ENCODE measurements at regions not wholly inside any gene's neighbourhood (a gene's known extent, or its start where the extent isn't known, plus 50 kb on each side); places are given as distances from the start of the nearest gene placed in this dataset.

GRCh38 chr3:31008994-31009393 lies 114.5 kb upstream of the GADL1 start:
- no peak for DNase-seq

DNA sequence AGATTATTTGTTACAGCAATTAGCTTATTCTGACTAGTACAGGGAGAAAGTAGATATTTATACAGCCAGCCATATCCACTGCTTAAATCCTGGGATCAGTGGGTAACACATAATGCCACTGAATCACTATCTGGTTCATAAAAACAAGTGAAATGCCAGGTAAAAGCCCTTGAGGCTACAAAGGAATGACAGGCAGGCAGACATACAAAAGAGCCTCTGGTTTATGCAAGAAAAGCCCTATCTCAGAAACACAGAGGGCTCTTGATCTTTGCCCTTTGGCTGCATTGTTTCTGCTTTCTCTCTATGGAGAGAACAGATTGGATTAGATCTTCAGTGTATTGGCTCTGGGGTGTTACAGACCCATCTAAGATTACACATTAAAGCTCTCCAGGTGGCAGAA lies 115.4 kb upstream of the GADL1 start:
- DNase-seq = no peak

GRCh38 chr3:31010491-31010890 lies 116.0 kb upstream of the GADL1 start:
- no peak for DNase-seq

DNA sequence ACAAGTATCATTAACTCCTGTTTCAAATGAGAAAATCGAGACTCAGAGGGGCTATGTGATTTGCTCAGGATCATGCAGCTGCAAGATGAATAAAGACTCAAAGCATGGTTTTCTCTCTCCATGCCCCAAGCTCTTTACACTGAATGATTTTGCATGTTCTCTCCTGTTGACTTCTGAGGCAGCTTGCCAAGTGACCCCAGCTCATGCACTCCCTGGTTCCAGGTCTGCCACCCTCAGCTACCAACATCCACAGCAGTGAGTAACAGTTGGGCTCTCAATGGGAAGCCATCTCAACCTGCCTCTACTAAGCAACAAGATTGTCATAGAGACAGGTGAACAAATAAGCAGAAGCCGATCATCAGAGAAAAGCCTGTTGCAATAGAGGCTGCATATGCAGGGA lies 116.9 kb upstream of the GADL1 start:
- peak; percentile 83 for DNase-seq

- no peak for DNase-seq
Measured at GRCh38 chr3:31013090-31013489, 118.6 kb upstream of the GADL1 start.

DNA sequence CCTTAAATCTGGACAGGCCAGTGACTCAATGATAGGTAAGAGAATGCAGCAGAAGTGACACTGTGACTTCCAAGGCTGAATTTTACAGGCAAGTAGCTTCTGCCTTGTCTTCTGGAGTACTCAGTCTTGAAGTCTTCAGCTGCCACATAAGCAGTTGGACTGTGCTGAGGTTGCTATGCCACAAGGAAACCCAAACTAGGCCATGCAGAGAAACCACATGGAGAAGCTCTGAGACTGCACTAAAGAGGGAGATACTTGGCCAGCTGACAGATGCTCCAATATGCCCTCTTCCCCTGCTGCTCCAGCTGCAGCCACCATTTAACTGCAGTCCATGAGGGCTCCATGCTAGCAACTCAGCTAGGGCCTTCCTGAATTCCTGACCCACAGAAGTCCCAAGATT lies 119.4 kb upstream of the GADL1 start:
- DNase-seq = no peak

DNA sequence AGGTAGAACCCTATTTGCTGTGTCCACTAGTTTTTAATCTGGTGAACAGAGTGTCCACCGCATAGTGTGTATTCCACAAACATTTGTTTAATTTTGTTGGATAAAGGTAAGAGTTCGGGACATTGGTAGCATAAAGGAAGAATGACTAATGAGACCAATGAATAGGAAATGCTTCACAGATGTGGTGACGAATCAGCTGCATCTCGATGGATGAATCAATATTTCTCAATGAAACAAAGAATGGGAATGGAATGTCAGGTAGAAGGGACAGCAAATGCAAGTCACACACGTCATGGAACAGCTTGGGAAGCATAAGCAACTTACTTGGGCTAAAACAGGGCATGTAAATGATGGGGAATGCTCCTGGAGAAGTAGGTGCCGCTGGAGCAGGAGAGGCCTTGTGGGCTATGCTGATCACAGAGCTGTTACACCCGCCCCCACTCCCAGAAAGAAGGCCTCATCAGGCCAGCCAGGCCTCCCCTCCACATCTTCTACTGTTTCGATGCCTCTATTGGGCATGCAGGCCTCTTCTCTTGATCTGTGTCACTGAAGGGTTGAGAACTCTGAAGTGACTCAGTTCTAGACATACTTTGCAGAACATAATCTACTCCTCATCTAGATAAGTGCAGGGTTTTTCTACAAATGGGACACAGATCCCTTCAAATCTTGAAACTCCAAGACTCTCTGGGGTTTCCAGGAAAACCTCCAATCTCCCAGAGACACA lies 120.0 kb upstream of the GADL1 start:
- no peak for DNase-seq

DNA sequence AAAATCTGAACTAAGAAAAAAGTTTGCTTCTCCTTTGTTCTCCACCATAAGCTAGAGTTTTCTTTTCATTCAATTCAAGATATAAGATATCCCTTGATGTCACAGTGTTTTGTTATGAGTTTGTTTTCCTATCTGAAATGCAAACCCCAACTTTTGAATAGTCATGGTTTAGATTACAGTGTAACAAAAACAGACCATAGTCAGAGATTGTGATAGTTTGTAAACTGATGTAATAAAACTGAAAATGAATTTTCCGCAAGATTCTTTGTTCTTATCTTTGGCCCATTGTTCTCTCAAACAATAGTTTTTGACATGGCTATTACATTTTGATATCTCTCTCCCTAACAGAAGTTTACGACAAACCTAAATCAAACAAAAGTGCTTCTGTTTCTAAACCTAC lies 121.7 kb upstream of the GADL1 start:
- DNase-seq = no peak

GRCh38 chr3:31022716-31023115 lies 128.3 kb upstream of the GADL1 start:
- DNase-seq = no peak

DNA sequence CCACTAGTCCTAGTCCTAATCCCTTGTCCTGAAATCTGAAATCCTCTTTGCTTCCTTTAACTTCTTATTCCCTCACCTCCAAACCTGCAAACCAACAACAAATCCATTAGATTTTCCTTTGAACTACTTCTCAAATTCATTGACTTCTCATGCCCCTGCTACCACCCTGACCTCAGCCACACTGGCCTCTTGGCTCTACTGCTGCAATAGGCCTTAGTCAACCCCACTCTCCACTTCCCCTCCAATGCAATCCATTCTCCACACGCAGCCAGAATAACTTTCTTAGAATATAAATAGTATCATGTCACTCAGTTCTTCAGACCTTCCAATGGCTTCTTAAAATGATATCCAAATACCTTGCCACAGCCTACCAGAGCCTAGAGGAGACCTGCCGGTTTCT lies 131.1 kb upstream of the GADL1 start:
- DNase-seq = no peak

DNA sequence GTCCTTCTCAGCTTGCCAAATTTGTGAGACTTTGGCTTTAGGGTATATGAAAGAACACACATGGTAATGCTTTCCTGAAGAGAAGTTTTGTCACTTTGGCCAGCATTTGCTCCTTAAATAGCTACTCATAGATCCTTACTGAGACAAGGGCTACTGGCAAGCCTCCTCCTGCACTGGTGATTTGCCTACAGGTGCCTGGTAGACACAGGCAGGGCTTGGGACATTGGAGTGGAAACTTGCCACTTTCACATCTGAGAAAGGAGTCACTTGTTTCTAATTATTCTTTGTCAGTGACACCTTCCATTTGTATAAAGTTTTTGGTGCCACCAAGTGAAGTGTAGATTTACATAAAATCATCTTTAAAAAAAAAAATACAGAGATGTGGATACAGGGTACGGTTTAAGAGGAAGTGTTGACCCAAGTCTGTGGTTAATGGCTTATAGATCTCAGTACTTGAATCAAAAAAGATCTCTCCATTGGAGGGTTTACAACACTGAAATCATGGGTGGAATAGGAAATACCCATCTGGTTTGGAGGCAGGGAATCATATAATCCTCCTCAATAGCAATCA lies 132.8 kb upstream of the GADL1 start:
- DNase-seq = no peak

- no peak for DNase-seq
Measured at GRCh38 chr3:31027914-31028313, 133.5 kb upstream of the GADL1 start.

GRCh38 chr3:31028766-31029165 lies 134.3 kb upstream of the GADL1 start:
- DNase-seq = no peak

- no peak for DNase-seq
Measured at GRCh38 chr3:31029706-31030105, 135.2 kb upstream of the GADL1 start.

DNA sequence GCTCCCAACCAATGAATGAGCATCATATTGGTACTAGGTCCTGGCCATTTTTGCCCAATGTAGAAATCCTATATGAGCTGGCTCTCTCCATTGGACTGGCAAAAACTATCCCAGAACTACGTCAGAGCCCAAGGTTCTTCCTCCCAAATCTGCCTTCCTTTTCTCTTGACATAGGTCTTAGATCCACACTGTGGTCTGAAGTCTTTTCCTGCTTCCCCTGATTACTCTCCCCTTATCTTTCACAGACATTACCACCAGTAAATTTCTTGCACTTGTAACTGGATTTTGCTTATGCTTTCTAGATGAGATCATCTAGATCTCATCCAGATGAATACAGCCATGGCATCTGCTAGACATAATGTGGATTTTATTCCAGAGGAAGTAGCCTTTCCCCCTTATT lies 141.2 kb upstream of the GADL1 start:
- DNase-seq = no peak

GRCh38 chr3:31038086-31038739 lies 143.8 kb upstream of the GADL1 start:
- no peak for DNase-seq

- no peak for DNase-seq
Measured at GRCh38 chr3:31039145-31039544, 144.7 kb upstream of the GADL1 start.

DNA sequence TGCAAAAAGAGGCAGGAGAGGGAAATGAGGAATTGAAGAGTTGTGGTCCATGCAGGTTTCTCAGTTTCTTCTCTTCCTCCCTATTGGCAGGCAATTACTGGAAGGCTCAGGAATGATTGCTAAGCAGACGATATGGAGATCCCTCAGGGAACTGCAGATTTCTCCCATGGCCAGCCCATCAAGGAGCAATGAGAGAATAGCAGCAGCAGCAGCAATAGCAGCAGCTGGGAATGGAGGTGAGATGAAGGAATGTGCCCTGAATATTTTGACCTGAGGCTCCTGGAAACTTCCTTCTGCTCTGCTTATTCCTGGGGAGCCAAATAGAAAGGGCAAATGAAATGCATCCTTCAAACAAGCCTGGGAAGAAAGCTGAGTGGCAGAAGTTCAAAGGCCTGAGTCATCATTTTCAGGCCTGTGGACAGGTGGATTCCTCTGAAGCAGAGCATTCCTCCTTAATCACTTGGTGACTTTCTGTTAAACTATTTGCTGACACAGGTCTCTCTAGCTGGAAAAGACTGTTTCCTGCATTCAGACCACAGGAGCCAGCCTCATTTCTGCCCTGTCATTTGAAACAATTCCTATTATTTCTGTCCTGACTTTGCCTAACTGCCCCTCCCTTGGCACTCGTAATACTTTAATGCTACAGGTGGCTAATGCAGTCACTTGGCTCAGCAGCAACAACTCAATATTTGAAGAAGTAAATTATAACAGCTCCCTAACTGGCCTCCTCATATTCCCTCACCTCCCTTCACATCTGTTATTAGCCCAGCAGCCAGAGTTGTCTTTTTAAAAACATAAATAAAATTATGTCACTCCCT lies 146.9 kb upstream of the GADL1 start:
- no peak for DNase-seq

DNA sequence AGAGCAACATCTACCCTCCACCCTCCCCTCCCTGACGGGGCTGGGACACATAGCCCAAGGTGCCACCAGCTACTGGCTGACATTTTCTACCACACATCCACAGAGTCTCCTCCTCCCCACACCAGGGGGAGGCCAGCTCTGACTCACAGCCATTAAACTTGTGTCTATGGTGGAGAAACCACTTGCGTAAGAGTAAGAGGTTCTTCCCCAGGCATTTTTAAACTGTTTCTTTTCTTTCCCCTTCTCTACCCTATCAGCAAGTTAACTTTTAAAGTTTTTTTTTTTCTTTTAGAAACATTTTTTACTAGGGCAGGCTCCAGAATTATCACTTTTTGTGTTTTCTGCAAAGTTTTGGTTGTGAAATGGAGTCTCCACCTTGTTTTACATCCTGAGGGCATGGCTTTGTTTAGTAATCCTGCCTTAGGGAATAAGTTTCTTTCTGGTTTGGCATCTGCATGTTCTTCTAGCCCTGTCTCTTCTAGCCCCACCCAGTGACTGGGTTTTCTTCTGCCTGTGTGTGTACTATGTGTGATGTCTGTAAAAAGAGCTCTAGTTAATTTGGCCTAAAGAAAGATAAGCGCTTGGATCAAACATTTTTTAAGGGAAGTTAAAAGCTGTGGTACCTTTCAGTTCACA lies 148.8 kb upstream of the GADL1 start:
- no peak for DNase-seq

DNA sequence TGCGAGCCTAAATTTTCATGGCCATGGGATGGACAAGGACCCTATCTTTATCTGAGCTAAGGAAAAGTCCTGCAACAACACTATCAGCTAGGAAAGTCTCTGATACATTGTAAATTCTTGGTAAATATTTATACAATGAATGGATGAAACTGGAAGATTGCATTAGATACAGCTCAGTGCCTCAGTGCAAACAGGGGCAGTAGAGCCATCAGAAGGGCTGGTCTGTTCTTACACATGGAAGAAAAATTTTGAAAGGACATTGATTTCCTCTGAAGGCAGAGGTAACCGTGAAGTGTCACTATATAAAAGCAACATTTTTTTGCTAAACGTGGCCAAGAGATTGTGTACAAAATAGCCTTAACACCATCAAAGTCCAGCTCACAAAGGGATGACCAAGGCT lies 153.2 kb upstream of the GADL1 start:
- DNase-seq = no peak

DNA sequence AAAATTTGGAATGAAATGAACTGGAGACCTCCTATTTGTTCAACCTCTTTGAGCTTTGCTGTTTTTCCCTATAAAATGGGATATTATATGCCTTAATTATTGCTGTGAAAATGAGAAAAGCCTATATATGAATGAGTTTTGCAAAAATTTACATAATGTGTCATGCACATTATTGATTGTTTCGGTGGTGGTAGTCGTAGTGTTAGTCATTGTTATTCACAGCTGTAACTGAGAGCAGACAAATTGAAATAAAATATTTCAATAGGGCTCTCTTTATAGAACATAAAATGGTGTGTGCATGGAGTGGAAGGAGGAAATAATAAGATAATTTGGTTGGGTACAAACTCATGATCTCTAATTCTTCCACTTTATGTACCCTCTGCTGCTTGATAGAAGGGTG lies 153.7 kb upstream of the GADL1 start:
- DNase-seq = no peak

DNA sequence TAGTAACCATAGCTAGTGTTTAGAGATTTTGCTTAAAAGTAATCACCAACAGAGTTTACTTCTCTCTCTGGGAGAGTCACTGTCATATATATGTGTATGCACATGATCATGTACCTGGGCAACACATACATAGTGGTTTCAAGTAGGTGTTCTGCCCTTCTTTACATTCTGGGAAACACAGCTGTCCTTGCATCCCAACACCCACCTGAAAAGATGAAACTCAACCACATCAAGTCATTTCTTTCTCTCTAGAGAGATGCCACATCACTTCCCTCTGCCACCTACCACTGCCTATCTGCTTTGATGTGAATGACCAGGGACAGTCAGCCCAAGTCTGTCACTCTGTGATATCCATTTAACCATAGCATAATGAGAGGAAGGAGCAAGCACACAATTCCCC lies 155.8 kb upstream of the GADL1 start:
- DNase-seq = no peak

DNA sequence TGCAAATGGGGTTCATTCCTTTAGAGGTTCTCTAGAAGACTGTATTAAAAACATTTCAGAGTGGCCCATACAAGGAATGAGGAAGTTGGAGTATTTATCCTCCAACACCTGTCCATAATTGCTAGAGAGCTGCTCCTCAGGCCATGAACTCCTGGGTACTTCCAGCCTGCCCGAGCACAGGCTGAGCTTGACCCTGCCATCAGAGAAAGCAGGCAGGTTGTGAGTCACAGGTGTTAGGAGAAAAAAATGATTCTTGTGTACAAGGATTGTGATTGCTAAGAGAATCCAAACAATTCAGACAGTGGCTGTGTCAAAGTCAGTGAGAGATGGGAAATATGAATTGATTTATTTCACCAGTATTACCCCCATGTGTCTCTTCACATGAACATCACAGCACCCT lies 156.8 kb upstream of the GADL1 start:
- no peak for DNase-seq
